ENCODE measurements at regions not wholly inside any gene's neighbourhood (a gene's known extent, or its start where the extent isn't known, plus 50 kb on each side); places are given as distances from the start of the nearest gene placed in this dataset.

GRCh38 chr13:62850331-62850730 lies 1434.7 kb upstream of the PCDH20 start:
- DNase-seq (ENCODE audit: low spot score) = no peak
- no peak for TF ChIP-seq CTCF (IDR thresholded peaks at IDR 0.05; ENCODE audit: extremely low read depth, missing control alignments)

DNA sequence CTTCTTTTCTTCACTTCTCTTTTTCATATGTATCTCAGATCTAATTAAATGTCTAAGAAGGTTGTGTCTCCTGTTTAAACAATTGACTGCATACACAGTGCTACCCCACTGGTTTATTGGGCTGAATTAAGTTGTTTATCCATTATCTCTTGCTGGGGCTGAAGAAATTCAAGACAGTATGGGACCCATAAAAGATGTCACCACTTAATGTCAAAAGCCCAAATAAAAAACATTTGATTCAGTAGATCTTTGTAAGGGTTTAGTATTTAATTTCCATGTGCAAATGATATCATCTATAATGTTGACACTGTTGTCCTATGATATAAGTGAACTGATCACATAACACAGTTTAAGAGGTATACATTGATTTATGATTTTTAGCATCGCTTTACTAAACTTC lies 1431.9 kb upstream of the PCDH20 start:
- no peak for TF ChIP-seq CTCF (IDR thresholded peaks at IDR 0.05; ENCODE audit: extremely low read depth, missing control alignments)
- DNase-seq (ENCODE audit: low spot score) = no peak

DNA sequence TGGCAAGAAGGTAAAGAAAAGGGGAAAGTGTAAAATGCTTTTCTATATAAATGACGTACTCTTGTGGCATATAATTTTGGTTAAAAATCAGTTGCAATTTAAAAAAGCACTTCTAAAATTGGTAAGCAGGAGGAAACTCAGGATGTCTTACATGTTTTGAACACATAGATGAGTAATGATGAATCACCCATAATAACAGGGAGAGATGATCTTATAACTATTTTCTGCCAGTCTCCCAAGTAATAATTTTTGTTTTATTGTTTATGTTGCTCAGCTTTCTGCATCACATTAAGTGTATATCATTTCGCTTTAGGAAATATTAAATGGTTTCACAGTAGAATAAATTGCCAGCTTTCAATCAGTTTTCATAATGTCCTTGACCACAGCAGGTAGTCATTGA lies 1430.7 kb upstream of the PCDH20 start:
- no peak for DNase-seq (ENCODE audit: low spot score)
- TF ChIP-seq CTCF (IDR thresholded peaks at IDR 0.05; ENCODE audit: extremely low read depth, missing control alignments) = no peak

DNA sequence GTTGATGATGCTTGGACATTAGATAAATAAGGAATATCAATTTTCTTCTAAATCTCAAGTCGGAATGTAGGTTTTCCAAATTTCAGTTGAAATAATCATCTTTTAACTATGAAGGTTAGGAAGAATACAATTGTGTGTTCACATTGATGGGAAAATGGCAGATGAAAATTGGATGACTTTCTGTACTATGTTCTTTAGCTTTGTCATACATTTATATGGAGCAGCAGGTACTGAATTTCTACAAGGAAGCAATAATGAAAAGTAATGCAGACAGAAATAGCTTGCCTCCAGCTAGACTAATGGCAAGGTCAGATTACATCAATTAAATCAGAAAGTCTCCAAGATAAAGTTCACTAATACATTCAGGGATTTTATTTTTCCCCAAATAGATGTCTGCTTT lies 1423.7 kb upstream of the PCDH20 start:
- TF ChIP-seq CTCF (IDR thresholded peaks at IDR 0.05; ENCODE audit: extremely low read depth, missing control alignments) = no peak
- DNase-seq (ENCODE audit: low spot score) = no peak

DNA sequence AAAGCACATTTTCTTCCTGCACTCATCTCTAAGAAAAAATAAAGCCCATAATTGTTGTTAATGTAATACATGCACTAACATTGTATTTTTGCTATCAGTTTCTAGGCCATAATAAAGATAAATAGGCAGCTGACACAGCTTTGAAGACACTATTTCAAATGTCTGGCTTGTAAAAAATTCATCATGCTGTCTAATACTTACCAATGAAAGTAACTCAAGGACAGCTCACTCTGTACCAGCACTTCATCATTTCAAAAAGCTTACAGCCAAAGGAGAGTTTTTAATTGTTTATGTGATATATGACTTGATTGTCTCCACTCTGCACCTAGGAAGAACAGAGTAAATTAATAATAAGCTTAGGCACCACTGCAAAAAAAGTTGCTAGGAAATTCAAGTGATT lies 1423.3 kb upstream of the PCDH20 start:
- no peak for TF ChIP-seq CTCF (IDR thresholded peaks at IDR 0.05; ENCODE audit: extremely low read depth, missing control alignments)
- DNase-seq (ENCODE audit: low spot score) = no peak

DNA sequence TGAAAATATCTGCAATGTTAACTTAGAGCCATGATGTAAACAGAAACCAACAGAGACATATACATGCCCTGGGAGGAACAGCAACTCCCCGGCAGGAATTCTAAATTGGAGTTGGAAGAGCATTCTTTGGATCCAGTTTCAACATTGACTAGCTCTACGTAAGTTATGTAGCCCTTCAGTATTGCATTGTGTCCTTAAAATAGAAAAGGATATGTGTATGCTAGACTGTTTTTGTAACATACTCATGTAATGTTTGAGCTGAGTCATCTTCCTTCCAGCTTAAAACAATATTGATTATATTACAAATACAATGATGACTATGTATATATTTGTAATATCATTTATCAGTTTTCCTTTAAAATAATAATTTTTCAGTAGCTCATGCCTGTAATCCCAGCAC lies 1422.2 kb upstream of the PCDH20 start:
- no peak for DNase-seq (ENCODE audit: low spot score)

GRCh38 chr13:62829486-62829885 lies 1413.8 kb upstream of the PCDH20 start:
- no peak for TF ChIP-seq CTCF (IDR thresholded peaks at IDR 0.05; ENCODE audit: extremely low read depth, missing control alignments)

More for the DNA sequence above, 1422.2 kb upstream of the PCDH20 start:
- no peak for TF ChIP-seq CTCF (IDR thresholded peaks at IDR 0.05; ENCODE audit: extremely low read depth, missing control alignments)

More at GRCh38 chr13:62829486-62829885, 1413.8 kb upstream of the PCDH20 start:
- DNase-seq (ENCODE audit: low spot score) = no peak
